B cell (primary cell): ENCODE measurements at regions not wholly inside any gene's neighbourhood (a gene's known extent, or its start where the extent isn't known, plus 50 kb on each side); places are given as distances from the start of the nearest gene placed in this dataset.

Experiments used
- EZH2 ChIP-seq: IDR thresholded peaks from 2 replicates; pipeline ENCODE4 v1.6.1; 2012; ENCODE audit warnings: borderline replicate concordance, low read depth, mild to moderate bottlenecking, moderate library complexity, low read length; ENCODE audit not compliant: insufficient read depth, poor library complexity, severe bottlenecking
- TF ChIP-seq, protein P1 (sequence below): fragments of 200-600 bp; IDR thresholded peaks from one replicate; pipeline ENCODE4 v1.8.0; 2022; ENCODE audit warnings: antibody characterized with exemption, mild to moderate bottlenecking

DNA sequence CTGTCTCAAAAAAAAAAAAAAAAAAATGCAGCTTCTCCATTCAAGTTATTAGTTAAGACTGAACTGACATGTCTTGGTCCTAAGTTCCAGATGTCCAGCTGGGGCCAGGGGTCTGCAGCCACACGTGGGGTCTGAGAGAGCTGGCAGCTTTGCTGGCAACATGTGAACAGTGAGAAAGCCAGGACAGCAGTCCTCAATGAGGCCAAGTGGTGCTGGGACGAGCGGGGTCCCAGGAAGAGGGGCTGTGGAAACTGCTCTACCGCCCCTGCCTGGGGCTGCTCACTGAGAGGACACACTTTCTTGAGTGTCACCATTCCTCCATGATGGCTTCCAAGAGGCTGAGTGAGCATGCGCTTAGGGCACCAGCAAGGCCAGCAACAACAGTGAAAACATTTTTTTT is 100.7 kb upstream of the TAF1B start:
- TF ChIP-seq, protein P1, sequence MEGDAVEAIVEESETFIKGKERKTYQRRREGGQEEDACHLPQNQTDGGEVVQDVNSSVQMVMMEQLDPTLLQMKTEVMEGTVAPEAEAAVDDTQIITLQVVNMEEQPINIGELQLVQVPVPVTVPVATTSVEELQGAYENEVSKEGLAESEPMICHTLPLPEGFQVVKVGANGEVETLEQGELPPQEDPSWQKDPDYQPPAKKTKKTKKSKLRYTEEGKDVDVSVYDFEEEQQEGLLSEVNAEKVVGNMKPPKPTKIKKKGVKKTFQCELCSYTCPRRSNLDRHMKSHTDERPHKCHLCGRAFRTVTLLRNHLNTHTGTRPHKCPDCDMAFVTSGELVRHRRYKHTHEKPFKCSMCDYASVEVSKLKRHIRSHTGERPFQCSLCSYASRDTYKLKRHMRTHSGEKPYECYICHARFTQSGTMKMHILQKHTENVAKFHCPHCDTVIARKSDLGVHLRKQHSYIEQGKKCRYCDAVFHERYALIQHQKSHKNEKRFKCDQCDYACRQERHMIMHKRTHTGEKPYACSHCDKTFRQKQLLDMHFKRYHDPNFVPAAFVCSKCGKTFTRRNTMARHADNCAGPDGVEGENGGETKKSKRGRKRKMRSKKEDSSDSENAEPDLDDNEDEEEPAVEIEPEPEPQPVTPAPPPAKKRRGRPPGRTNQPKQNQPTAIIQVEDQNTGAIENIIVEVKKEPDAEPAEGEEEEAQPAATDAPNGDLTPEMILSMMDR: no peak
- no peak for TF ChIP-seq EZH2
